ENCODE measurements at regions not wholly inside any gene's neighbourhood (a gene's known extent, or its start where the extent isn't known, plus 50 kb on each side); places are given as distances from the start of the nearest gene placed in this dataset.

DNA sequence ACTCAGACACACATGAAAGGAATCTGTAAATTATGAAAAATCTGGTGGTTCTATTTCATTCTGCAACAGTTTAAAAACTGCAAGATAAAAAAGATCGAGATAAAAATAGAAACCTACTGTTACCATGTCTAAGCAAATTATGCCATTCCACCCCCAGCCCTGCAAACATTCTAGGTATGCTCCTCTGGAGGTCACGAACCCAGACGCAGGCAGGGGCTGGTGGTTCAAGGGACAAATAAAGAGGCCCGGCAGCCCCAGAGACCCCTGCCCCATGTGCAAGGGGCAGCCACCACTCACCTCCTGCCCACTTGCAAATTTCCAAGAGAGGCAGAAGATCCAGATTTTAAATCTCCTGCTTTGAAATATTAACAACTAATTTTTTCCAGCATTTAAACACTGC is 210.5 kb downstream of the ANAPC1 start:
- ATAC-seq, result no peak
- TF ChIP-seq ZC3H10 (CRISPR knock-in tag; IDR thresholded peaks at IDR 0.05), result no peak
- no peak for TF ChIP-seq ZFP30 (CRISPR knock-in tag; IDR thresholded peaks at IDR 0.05)
- TF ChIP-seq ARNTL (CRISPR knock-in tag; IDR thresholded peaks at IDR 0.05; ENCODE audit: borderline replicate concordance, low read depth), result no peak
- TF ChIP-seq GLIS3 (CRISPR knock-in tag; IDR thresholded peaks at IDR 0.05), result no peak
- no peak for TF ChIP-seq ZFP3 (CRISPR knock-in tag; IDR thresholded peaks at IDR 0.05)
- no peak for TF ChIP-seq CSDC2 (CRISPR knock-in tag; IDR thresholded peaks at IDR 0.05)
- TF ChIP-seq, protein P1, sequence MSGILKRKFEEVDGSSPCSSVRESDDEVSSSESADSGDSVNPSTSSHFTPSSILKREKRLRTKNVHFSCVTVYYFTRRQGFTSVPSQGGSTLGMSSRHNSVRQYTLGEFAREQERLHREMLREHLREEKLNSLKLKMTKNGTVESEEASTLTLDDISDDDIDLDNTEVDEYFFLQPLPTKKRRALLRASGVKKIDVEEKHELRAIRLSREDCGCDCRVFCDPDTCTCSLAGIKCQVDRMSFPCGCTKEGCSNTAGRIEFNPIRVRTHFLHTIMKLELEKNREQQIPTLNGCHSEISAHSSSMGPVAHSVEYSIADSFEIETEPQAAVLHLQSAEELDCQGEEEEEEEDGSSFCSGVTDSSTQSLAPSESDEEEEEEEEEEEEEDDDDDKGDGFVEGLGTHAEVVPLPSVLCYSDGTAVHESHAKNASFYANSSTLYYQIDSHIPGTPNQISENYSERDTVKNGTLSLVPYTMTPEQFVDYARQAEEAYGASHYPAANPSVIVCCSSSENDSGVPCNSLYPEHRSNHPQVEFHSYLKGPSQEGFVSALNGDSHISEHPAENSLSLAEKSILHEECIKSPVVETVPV (CRISPR knock-in tag; IDR thresholded peaks at IDR 0.05), result no peak
- TF ChIP-seq ZNF8 (CRISPR knock-in tag; IDR thresholded peaks at IDR 0.05), result no peak
- no peak for TF ChIP-seq PPARA (CRISPR knock-in tag; IDR thresholded peaks at IDR 0.05; ENCODE audit: borderline replicate concordance)
- TF ChIP-seq TOX (CRISPR knock-in tag; IDR thresholded peaks at IDR 0.05; ENCODE audit: borderline replicate concordance), result no peak

DNA sequence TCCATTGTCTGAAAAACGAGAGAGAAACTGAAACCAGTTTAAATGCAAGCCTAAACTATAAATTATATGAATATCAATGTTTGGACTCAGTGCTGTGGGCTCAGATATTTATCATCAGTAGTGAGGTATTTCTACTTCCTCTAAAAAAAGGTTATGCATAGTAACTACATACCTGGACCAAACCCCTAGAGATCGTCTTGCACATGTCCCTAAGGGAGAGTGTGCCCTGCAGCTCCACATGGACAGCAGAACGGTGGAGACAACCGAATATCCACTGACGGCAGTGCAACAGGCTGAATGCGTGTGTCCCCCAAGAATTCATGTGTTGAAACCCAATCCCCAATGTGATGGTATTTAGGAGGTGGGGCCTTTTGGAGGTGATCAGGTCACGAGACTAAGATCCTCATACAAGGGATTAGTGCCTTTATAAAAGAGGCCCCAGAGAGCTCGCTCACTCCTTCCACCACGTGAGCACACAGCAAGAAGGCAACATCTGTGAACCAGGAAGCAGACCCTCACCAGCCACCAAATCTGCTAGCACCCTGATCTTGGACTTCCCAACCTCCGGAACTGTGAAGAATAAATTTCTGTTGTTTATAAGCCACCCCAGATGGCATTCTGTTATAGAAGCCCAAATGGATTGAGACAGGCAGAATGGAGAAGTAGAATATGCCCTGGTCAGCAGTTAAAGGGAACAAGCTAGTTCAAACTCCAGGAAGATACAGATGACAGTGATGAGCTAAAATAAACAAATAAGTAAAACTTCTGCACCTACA is 208.4 kb downstream of the ANAPC1 start:
- TF ChIP-seq OSR1 (CRISPR knock-in tag; IDR thresholded peaks at IDR 0.05) (no peak), ISL1 (CRISPR knock-in tag; IDR thresholded peaks at IDR 0.05) (no peak), ZFP3 (CRISPR knock-in tag; IDR thresholded peaks at IDR 0.05) (no peak), GLIS3 (CRISPR knock-in tag; IDR thresholded peaks at IDR 0.05) (no peak), ESRRG (CRISPR knock-in tag; IDR thresholded peaks at IDR 0.05) (no peak), TCF4 (CRISPR knock-in tag; IDR thresholded peaks at IDR 0.05; ENCODE audit: borderline replicate concordance) (no peak), ARNTL (CRISPR knock-in tag; IDR thresholded peaks at IDR 0.05; ENCODE audit: borderline replicate concordance, low read depth) (no peak), CSDC2 (CRISPR knock-in tag; IDR thresholded peaks at IDR 0.05) (no peak), PPARA (CRISPR knock-in tag; IDR thresholded peaks at IDR 0.05; ENCODE audit: borderline replicate concordance) (no peak), ZNF70 (CRISPR knock-in tag; IDR thresholded peaks at IDR 0.05) (no peak), BACH2 (CRISPR knock-in tag; IDR thresholded peaks at IDR 0.05; ENCODE audit: borderline replicate concordance) (no peak)
- TF ChIP-seq, protein P2, sequence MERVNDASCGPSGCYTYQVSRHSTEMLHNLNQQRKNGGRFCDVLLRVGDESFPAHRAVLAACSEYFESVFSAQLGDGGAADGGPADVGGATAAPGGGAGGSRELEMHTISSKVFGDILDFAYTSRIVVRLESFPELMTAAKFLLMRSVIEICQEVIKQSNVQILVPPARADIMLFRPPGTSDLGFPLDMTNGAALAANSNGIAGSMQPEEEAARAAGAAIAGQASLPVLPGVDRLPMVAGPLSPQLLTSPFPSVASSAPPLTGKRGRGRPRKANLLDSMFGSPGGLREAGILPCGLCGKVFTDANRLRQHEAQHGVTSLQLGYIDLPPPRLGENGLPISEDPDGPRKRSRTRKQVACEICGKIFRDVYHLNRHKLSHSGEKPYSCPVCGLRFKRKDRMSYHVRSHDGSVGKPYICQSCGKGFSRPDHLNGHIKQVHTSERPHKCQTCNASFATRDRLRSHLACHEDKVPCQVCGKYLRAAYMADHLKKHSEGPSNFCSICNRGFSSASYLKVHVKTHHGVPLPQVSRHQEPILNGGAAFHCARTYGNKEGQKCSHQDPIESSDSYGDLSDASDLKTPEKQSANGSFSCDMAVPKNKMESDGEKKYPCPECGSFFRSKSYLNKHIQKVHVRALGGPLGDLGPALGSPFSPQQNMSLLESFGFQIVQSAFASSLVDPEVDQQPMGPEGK (CRISPR knock-in tag; IDR thresholded peaks at IDR 0.05; ENCODE audit: borderline replicate concordance), result no peak
- TF ChIP-seq, protein P3, sequence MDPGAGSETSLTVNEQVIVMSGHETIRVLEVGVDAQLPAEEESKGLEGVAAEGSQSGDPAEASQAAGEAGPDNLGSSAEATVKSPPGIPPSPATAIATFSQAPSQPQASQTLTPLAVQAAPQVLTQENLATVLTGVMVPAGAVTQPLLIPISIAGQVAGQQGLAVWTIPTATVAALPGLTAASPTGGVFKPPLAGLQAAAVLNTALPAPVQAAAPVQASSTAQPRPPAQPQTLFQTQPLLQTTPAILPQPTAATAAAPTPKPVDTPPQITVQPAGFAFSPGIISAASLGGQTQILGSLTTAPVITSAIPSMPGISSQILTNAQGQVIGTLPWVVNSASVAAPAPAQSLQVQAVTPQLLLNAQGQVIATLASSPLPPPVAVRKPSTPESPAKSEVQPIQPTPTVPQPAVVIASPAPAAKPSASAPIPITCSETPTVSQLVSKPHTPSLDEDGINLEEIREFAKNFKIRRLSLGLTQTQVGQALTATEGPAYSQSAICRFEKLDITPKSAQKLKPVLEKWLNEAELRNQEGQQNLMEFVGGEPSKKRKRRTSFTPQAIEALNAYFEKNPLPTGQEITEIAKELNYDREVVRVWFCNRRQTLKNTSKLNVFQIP (CRISPR knock-in tag; IDR thresholded peaks at IDR 0.05; ENCODE audit: borderline replicate concordance, low read depth), result no peak
- no peak for ATAC-seq

DNA sequence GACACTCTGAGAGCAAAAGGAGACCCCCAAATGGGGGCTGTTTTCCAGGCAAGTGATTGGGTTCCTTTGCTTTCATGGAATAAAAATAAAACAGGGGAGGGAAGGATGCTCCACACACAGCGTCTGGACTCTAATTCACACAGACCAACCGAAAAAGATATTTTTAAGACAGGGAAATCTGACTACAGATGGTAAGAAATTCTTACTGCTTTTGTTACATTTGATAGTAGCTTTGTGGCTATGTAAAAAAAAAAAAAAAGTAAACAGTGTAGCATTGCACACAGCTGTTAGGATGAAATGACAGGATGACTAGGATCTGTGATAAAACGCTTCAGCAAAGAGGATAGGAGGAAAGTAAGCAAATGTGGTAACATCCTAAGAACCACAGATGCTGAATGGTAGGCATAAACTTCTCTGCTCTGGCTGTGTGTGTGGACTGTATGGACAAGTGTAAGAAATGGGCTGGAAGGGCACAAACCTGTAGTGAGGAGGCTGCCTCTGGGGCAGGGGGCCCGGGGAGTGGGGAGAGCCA is 207.6 kb downstream of the ANAPC1 start:
- TF ChIP-seq, protein P3 (CRISPR knock-in tag; IDR thresholded peaks at IDR 0.05; ENCODE audit: borderline replicate concordance, low read depth), result no peak
- no peak for ATAC-seq

DNA sequence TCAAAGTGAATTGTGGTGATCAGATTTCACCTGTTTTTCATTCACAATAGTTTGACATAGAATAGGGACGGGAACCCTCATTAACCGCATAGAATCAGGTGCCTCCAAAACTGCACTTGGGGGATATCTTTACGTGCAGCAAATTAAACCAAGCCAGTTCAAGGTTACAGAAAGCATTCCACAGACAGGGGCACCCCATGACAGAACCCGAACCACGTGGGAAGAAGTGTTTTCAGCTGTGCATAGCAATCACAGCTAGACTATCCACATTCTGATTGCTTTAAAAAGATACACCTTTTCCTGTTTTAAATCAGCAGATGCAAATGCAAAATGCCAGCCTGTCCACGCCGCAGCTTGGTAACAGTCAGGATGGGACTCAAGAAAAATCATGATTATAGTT is 205.8 kb downstream of the ANAPC1 start:
- ATAC-seq, result no peak
- TF ChIP-seq, protein P1 (CRISPR knock-in tag; IDR thresholded peaks at IDR 0.05), result no peak
- TF ChIP-seq ARNTL (CRISPR knock-in tag; IDR thresholded peaks at IDR 0.05; ENCODE audit: borderline replicate concordance, low read depth), result no peak
- no peak for TF ChIP-seq CSDC2 (CRISPR knock-in tag; IDR thresholded peaks at IDR 0.05)
- no peak for TF ChIP-seq ZFP30 (CRISPR knock-in tag; IDR thresholded peaks at IDR 0.05)
- TF ChIP-seq RARB (CRISPR knock-in tag; IDR thresholded peaks at IDR 0.05), result no peak
- no peak for TF ChIP-seq SNAI2 (CRISPR knock-in tag; IDR thresholded peaks at IDR 0.05)
- no peak for TF ChIP-seq ZNF565 (CRISPR knock-in tag; conservative IDR thresholded peaks at IDR 0.05; ENCODE audit: low read depth)
- no peak for TF ChIP-seq TOX (CRISPR knock-in tag; IDR thresholded peaks at IDR 0.05; ENCODE audit: borderline replicate concordance)
- no peak for TF ChIP-seq ZNF70 (CRISPR knock-in tag; IDR thresholded peaks at IDR 0.05)
- TF ChIP-seq, protein P2 (CRISPR knock-in tag; IDR thresholded peaks at IDR 0.05; ENCODE audit: borderline replicate concordance), result no peak
- TF ChIP-seq OSR1 (CRISPR knock-in tag; IDR thresholded peaks at IDR 0.05), result no peak
- no peak for TF ChIP-seq ZFP3 (CRISPR knock-in tag; IDR thresholded peaks at IDR 0.05)

All from SK-N-SH treated with all-trans-retinoic acid at 6 μM for 48 hours (cell line).